Caco-2 (cell line): ENCODE measurements at regions not wholly inside any gene's neighbourhood (a gene's known extent, or its start where the extent isn't known, plus 50 kb on each side); places are given as distances from the start of the nearest gene placed in this dataset.

Experiments used
- BruUV-seq: library from RNA; stranded (reverse); fragments of 400-500 nt; replicated peaks from 2 replicates; lab custom pipeline; 2021; lab: Mats Ljungman, UMichigan
- CTCF ChIA-PET: fragments of 300-600 bp; sonication (Branson Sonifier 250); formaldehyde crosslinking; loops from one replicate; lab custom pipeline; 2022; ENCODE audit warnings: antibody characterized with exemption; lab: Charles Lee
- POLR2A ChIA-PET: fragments of 300-600 bp; sonication (Branson Sonifier 250); formaldehyde crosslinking; loops from one replicate; lab custom pipeline; 2022; ENCODE audit warnings: antibody characterized with exemption; lab: Charles Lee
- DNase-seq, 2 experiments: peaks; one replicate each; pipeline versions ENCODE4 v3.0.0 to v3.0.0-alpha.2; 2020 to 2022
- H3K27me3 ChIP-seq: replicated peaks from 2 replicates; pipeline ENCODE4 v1.6.0; 2011; ENCODE audit warnings: low read length; ENCODE audit not compliant: control insufficient read depth, insufficient read depth
- H3K36me3 ChIP-seq: 2 replicates; pipeline ENCODE4 v1.5.1; 2011; ENCODE audit warnings: low read length; ENCODE audit not compliant: control insufficient read depth, insufficient read depth
- H3K4me1 ChIP-seq: fragments of 250-450 bp; sonication (Bioruptor Pico); 2 replicates; pipeline ENCODE4 v1.5.1; 2020; ENCODE audit warnings: mild to moderate bottlenecking
- H3K4me3 ChIP-seq: 2 replicates; pipeline ENCODE4 v1.5.1; 2011; ENCODE audit warnings: low read depth, mild to moderate bottlenecking, control low read depth, low read length
- H3K9me3 ChIP-seq: fragments of 250-450 bp; sonication (Bioruptor Pico); 2 replicates; pipeline ENCODE4 v1.5.1; 2020; ENCODE audit warnings: mild to moderate bottlenecking, moderate library complexity
- H3K27ac Mint-ChIP-seq: one replicate; pipeline ENCODE4 v1.8.0; 2022; ENCODE audit warnings: mixed read lengths; ENCODE audit not compliant: unreplicated experiment
- H3K27me3 Mint-ChIP-seq: one replicate; pipeline ENCODE4 v1.8.0; 2022; ENCODE audit warnings: mixed read lengths; ENCODE audit not compliant: insufficient read depth, unreplicated experiment
- H3K36me3 Mint-ChIP-seq: one replicate; pipeline ENCODE4 v1.8.0; 2022; ENCODE audit warnings: mild to moderate bottlenecking, mixed read lengths; ENCODE audit not compliant: insufficient read depth, unreplicated experiment
- H3K4me1 Mint-ChIP-seq: one replicate; pipeline ENCODE4 v1.8.0; 2022; ENCODE audit warnings: low read depth, mixed read lengths; ENCODE audit not compliant: unreplicated experiment
- H3K4me3 Mint-ChIP-seq: one replicate; pipeline ENCODE4 v1.8.0; 2022; ENCODE audit warnings: mild to moderate bottlenecking, moderate library complexity, mixed read lengths; ENCODE audit not compliant: unreplicated experiment
- H3K9me3 Mint-ChIP-seq: one replicate; pipeline ENCODE4 v1.8.0; 2022; ENCODE audit warnings: mixed read lengths; ENCODE audit not compliant: unreplicated experiment
- intact Hi-C: fragments of 100-400 bp; cut with micrococcal nuclease; formaldehyde crosslinking; loops from one replicate; pipeline ENCODE4 v1.10.0; 2022; ENCODE audit not compliant: unreplicated experiment
- TF ChIP-seq, protein P1 (sequence below), 2 experiments: fragments of 200-600 bp in 1 of 2; IDR thresholded peaks; 1 replicate in 1 of 2; 2 replicates in 1 of 2; pipeline versions ENCODE4 v1.5.1 to v1.8.0; 2011 to 2022; ENCODE audit warnings: antibody characterized with exemption in 1 of 2, control low read depth in 1 of 2, inconsistent platforms in 1 of 2, low read depth in 1 of 2, low read length in 1 of 2, mild to moderate bottlenecking in 1 of 2, moderate library complexity in 1 of 2; ENCODE audit not compliant: insufficient read depth in 1 of 2, severe bottlenecking in 1 of 2, unreplicated experiment in 1 of 2

DNA sequence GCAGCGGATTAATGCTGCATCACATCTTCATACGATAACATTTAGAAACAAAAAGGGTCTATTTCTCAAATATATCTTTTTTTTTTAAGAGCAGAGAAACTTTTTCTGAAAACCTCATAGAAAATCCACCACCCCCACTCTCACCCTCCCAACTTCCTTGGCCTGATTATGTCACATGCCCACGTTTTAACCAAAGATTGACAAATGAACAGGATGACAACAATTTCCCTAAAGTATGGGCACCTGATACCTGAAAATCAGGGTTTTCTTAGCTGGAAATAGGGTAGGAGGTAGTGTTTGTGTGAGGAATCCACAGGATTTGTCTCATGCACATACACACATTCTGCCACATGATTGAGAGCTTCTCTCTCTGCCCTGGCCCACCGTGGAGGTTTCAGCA lies 74.7 kb upstream of the MDM1 start:
- Histone ChIP-seq H3K4me3 (no peak overlapping the region), H3K36me3 (no peaks in the 10 kb centered on the region), H3K27me3 (no peaks in the 10 kb centered on the region), H3K4me1 (no peaks in the 10 kb centered on the region), H3K9me3 (no peaks in the 10 kb centered on the region)
- H3K9me3 Mint-ChIP-seq: no peaks in the 10 kb centered on the region
- H3K36me3 Mint-ChIP-seq: no peaks in the 10 kb centered on the region
- H3K4me3 Mint-ChIP-seq: no peak overlapping the region
- POLR2A ChIA-PET: interaction anchor here (1.0 kb wide), 1 partner anchor 204 kb away, joined by 3 read pairs; the partner anchor contains the start of gene RAP1B
- CTCF ChIA-PET: no interaction called here
- no peaks in the 10 kb centered on the region for H3K27me3 Mint-ChIP-seq
- no peak overlapping the region for H3K27ac Mint-ChIP-seq
- H3K4me1 Mint-ChIP-seq: peaks cover 12% of the 10 kb centered on the region
- intact Hi-C loops: no loop called here
- DNase-seq: no peak
- TF ChIP-seq, protein P1, sequence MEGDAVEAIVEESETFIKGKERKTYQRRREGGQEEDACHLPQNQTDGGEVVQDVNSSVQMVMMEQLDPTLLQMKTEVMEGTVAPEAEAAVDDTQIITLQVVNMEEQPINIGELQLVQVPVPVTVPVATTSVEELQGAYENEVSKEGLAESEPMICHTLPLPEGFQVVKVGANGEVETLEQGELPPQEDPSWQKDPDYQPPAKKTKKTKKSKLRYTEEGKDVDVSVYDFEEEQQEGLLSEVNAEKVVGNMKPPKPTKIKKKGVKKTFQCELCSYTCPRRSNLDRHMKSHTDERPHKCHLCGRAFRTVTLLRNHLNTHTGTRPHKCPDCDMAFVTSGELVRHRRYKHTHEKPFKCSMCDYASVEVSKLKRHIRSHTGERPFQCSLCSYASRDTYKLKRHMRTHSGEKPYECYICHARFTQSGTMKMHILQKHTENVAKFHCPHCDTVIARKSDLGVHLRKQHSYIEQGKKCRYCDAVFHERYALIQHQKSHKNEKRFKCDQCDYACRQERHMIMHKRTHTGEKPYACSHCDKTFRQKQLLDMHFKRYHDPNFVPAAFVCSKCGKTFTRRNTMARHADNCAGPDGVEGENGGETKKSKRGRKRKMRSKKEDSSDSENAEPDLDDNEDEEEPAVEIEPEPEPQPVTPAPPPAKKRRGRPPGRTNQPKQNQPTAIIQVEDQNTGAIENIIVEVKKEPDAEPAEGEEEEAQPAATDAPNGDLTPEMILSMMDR (IDR thresholded peaks at IDR 0.05; ENCODE audit: insufficient read depth in 1 of 2, low read depth in 1 of 2, low read length in 1 of 2, severe bottlenecking in 1 of 2, unreplicated experiment in 1 of 2): no peak
- no TSS peak for BruUV-seq

GRCh38 chr12:68410018-68410660 lies 78.0 kb upstream of the MDM1 start:
- no peaks in the 10 kb centered on the region for H3K27me3 ChIP-seq
- BruUV-seq: no TSS peak
- no peaks in the 10 kb centered on the region for H3K9me3 Mint-ChIP-seq
- intact Hi-C loops: no loop called here
- no peak overlapping the region for H3K27ac Mint-ChIP-seq
- ChIA-PET POLR2A (no interaction called here), CTCF (no interaction called here)
- TF ChIP-seq, protein P1 (IDR thresholded peaks at IDR 0.05; ENCODE audit: insufficient read depth in 1 of 2, low read depth in 1 of 2, low read length in 1 of 2, severe bottlenecking in 1 of 2, unreplicated experiment in 1 of 2): no peak
- H3K36me3 ChIP-seq: no peaks in the 10 kb centered on the region
- DNase-seq: no peak
- H3K4me1 Mint-ChIP-seq: peaks cover 12% of the 10 kb centered on the region
- H3K4me3 Mint-ChIP-seq: no peak overlapping the region
- no peaks in the 10 kb centered on the region for H3K4me1 ChIP-seq
- no peaks in the 10 kb centered on the region for H3K9me3 ChIP-seq
- no peaks in the 10 kb centered on the region for H3K36me3 Mint-ChIP-seq
- H3K4me3 ChIP-seq: no peak overlapping the region
- H3K27me3 Mint-ChIP-seq: no peaks in the 10 kb centered on the region

- Histone ChIP-seq H3K4me3 (no peak overlapping the region), H3K4me1 (no peaks in the 10 kb centered on the region), H3K36me3 (no peaks in the 10 kb centered on the region), H3K27me3 (no peaks in the 10 kb centered on the region), H3K9me3 (no peaks in the 10 kb centered on the region)
- no peak overlapping the region for H3K4me3 Mint-ChIP-seq
- peaks cover 3% of the 10 kb centered on the region for H3K4me1 Mint-ChIP-seq
- ChIA-PET CTCF (no interaction called here), POLR2A (no interaction called here)
- no TSS peak for BruUV-seq
- no peaks in the 10 kb centered on the region for H3K36me3 Mint-ChIP-seq
- TF ChIP-seq, protein P1 (IDR thresholded peaks at IDR 0.05; ENCODE audit: insufficient read depth in 1 of 2, low read depth in 1 of 2, low read length in 1 of 2, severe bottlenecking in 1 of 2, unreplicated experiment in 1 of 2): no peak
- H3K9me3 Mint-ChIP-seq: no peaks in the 10 kb centered on the region
- no peak for DNase-seq
- H3K27ac Mint-ChIP-seq: no peak overlapping the region
- no peaks in the 10 kb centered on the region for H3K27me3 Mint-ChIP-seq
- intact Hi-C loops: no loop called here
These were observed 79.2 kb upstream of the MDM1 start for GRCh38 chr12:68411371-68411770.
